Erythroblast (primary cell): ENCODE measurements at regions not wholly inside any gene's neighbourhood (a gene's known extent, or its start where the extent isn't known, plus 50 kb on each side); places are given as distances from the start of the nearest gene placed in this dataset.

Experiments used
- GATA1 ChIP-seq: IDR thresholded peaks from 2 replicates; pipeline ENCODE4 v1.6.1; 2011; ENCODE audit warnings: low read depth, mild to moderate bottlenecking, control low read depth, low read length, moderate library complexity
- POLR2A ChIP-seq: IDR thresholded peaks from 2 replicates; pipeline ENCODE4 v1.6.1; 2011; ENCODE audit warnings: mild to moderate bottlenecking, low read length

DNA sequence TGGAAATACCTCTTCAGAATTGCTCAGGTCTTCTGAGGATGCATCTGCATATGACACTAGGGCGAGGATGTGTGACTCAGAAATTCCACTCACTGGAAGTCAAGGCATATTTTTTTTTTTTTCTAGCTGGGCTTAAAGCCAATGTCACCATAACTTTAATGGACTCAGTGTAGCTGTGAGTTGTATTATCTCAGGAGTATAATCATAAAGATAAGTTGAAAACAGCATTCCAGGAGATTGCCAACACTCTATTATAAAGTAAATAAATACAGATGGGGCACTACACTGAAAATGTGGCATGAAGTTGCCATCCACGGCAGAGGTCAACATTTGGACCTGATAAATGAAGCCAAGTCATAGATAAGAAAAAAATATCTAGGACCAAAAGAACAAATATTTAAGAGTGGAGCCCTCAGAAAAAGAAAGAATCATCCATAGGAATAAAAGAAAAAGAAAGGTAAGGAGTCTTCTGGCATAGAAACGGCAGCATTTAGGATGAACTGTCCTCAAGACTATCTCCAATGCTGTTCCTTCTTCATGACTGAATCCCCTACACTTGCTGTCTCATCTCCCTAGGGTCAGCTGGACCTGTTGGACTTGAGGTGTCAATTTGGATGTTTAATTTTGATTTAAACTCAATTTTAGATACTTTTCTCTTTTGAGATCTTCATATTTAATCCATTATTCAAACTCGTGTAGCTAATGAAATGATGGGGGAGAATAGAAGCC lies 72.9 kb upstream of the CAV2 start:
- TF ChIP-seq POLR2A (no peak), GATA1 (no peak)
